ENCODE measurements at regions not wholly inside any gene's neighbourhood (a gene's known extent, or its start where the extent isn't known, plus 50 kb on each side); places are given as distances from the start of the nearest gene placed in this dataset.
"Not testable (repeated sequence)": the region's sequence is repeated elsewhere in the genome, so short reads cannot be mapped to it uniquely, and the experiment has no call there.

- no peaks in the 10 kb centered on the region for H3K27me3 ChIP-seq
- peak overlapping the region in 1 of 4 donors; percentile 35 for H3K27ac ChIP-seq
- H3K4me3 ChIP-seq = no peak overlapping the region
- TF ChIP-seq POLR2A (IDR thresholded peaks at IDR 0.05) (no peak), CTCF (IDR thresholded peaks at IDR 0.05) (peak in 3 of 6 experiments; percentile 52 to 60 (median 59))
- no peaks in the 10 kb centered on the region for H3K36me3 ChIP-seq
- peaks cover 0 to 36% (median 0%) of the 10 kb centered on the region in 4 donors for H3K9me3 ChIP-seq
- peak in 1 of 3 donors; percentile 53 for DNase-seq
- H3K4me1 ChIP-seq = no peaks in the 10 kb centered on the region
Observed at GRCh38 chr14:44453433-44454171, 53.5 kb downstream of the FSCB start.

- not testable (repeated sequence) for H3K4me1 ChIP-seq, H3K27me3 ChIP-seq, H3K4me3 ChIP-seq, DNase-seq, H3K36me3 ChIP-seq
- H3K9me3 ChIP-seq = peaks cover 0 to 28% (median 0%) of the 10 kb centered on the region in 4 donors
- H3K27ac ChIP-seq = peak overlapping the region in 3 of 4 donors; percentile 55 to 89 (median 86)
Observed at GRCh38 chr14:44450232-44450631, 56.9 kb downstream of the FSCB start.

GRCh38 chr14:44449680-44450079 lies 57.4 kb downstream of the FSCB start:
- no peaks in the 10 kb centered on the region for H3K4me1 ChIP-seq
- H3K27me3 ChIP-seq = no peaks in the 10 kb centered on the region
- H3K36me3 ChIP-seq = no peaks in the 10 kb centered on the region
- H3K27ac ChIP-seq = peak overlapping the region in 3 of 4 donors; percentile 55 to 89 (median 86)
- DNase-seq = peak in 2 of 3 donors; percentile 71 to 79
- H3K9me3 ChIP-seq = peaks cover 0 to 28% (median 0%) of the 10 kb centered on the region in 4 donors
- no peak for TF ChIP-seq CTCF (IDR thresholded peaks at IDR 0.05)
- no peak for TF ChIP-seq POLR2A (IDR thresholded peaks at IDR 0.05)
- H3K4me3 ChIP-seq = no peak overlapping the region

GRCh38 chr14:44448951-44449358 lies 58.1 kb downstream of the FSCB start:
- DNase-seq = no peak
- H3K4me3 ChIP-seq = no peak overlapping the region
- TF ChIP-seq POLR2A (IDR thresholded peaks at IDR 0.05) (no peak), CTCF (IDR thresholded peaks at IDR 0.05) (no peak)
- H3K4me1 ChIP-seq = no peaks in the 10 kb centered on the region
- H3K9me3 ChIP-seq = peaks cover 0 to 28% (median 0%) of the 10 kb centered on the region in 4 donors
- peak overlapping the region in 2 of 4 donors; percentile 36 to 86 for H3K27ac ChIP-seq
- H3K36me3 ChIP-seq = no peaks in the 10 kb centered on the region
- no peaks in the 10 kb centered on the region for H3K27me3 ChIP-seq

- no peak for TF ChIP-seq POLR2A (IDR thresholded peaks at IDR 0.05)
- TF ChIP-seq CTCF (IDR thresholded peaks at IDR 0.05) = no peak
- peaks cover 0 to 28% (median 0%) of the 10 kb centered on the region in 4 donors for H3K9me3 ChIP-seq
- no peaks in the 10 kb centered on the region for H3K4me1 ChIP-seq
- no peaks in the 10 kb centered on the region for H3K36me3 ChIP-seq
- no peak overlapping the region for H3K4me3 ChIP-seq
- no peaks in the 10 kb centered on the region for H3K27me3 ChIP-seq
- no peak for DNase-seq
- H3K27ac ChIP-seq = no peak overlapping the region
Observed at GRCh38 chr14:44446965-44447364, 60.1 kb downstream of the FSCB start.

GRCh38 chr14:44444454-44444853 lies 62.6 kb downstream of the FSCB start:
- no peak for DNase-seq
- H3K27me3 ChIP-seq = no peaks in the 10 kb centered on the region
- TF ChIP-seq POLR2A (IDR thresholded peaks at IDR 0.05) (no peak), CTCF (IDR thresholded peaks at IDR 0.05) (no peak)
- H3K9me3 ChIP-seq = peaks cover 0 to 3% (median 0%) of the 10 kb centered on the region in 4 donors
- no peaks in the 10 kb centered on the region for H3K4me1 ChIP-seq
- H3K4me3 ChIP-seq = no peak overlapping the region
- H3K36me3 ChIP-seq = no peaks in the 10 kb centered on the region
- no peak overlapping the region for H3K27ac ChIP-seq
